ACHN (cell line): ENCODE measurements at regions not wholly inside any gene's neighbourhood (a gene's known extent, or its start where the extent isn't known, plus 50 kb on each side); places are given as distances from the start of the nearest gene placed in this dataset.

Source experiments
- DNase-seq: peaks from one replicate; pipeline ENCODE4 v3.0.0-alpha.2; 2015
- in situ Hi-C: cut with HindIII; loops from 2 replicates; pipeline ENCODE4 v1.10.0; 2017; ENCODE audit warnings: low sequenced_read_pairs, low pct_ligation_motif_present, low pct_unique_long_range_greater_than_20kb

DNA sequence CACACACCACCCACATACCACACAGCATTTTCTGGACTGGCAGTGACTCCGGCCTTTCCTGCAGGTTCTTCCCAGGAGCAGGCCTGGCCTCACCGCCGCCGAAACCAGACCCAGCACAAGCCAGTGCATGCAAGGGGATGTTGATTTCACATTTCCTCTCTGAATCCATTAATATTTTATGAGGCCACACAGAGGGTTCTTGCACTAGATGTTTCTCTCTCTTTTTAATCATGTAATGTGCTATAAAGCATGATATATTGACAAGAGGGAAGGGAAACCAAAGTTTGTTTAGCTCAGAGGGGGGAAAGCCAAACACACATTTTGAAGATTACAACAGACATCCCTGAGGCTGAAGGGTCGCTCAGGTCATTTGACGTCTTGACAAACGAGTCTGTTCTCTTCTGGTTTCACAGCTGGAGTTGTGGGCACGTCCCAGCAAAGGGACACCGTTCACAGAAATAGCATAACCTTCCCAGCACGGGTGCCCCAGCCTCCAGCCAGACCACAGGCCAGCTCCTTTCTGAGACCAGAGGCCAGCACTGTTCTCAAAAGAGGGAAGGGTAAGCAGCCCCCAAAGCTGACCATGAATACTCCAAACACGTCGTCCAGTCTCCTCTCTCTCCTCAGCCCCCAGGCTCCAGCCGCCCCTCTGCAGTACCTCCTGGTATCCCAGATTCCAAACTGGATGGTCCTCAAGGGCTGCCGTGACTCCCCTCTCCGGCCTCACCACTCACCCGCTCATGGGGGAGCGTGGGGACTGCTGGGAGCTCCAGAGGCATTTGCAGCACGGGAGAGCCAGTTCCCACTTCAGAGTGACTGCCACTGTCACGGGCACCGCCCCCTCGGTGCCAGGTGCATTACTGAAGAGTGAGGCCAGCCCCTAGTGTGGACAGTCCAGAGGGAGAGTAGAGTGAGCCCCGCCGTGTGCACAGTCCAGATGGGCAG lies 340.3 kb upstream of the SALL3 start:
- in situ Hi-C loops, result no loop called here
- DNase-seq, result no peak

DNA sequence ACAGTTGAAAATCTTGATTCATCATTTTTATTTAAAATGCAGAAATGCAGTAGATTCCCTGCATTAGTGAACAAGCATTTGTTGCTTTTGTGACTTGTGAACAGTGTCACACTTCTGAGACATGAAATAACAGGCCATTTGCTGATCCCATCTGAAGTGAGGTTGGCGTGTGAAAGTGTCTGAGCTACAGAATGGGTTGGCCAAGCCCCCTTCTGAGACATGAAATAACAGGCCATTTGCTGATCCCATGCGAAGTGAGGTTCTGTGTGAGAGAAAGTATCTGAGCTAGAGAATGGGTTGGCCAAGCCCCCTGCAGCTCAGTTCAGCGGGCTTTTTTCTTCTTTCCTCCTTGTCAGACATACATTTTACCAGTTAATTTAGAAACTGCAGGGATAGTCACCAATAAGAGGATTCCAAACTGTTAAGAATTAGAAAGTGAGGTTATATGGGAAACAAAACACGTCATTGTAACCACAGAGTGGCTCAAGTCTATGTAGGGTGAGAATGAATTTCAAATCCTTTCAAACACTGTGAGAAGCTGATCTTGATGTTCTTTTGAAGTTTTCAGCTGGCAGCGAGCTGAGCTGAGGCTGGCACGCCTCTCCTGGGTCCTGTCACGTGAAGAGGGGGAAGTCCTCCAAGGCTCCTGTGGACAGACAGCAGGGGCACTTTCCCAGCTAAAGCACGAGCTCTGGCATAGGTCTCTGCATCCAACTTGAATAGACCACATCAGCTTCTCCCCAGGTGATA lies 339.2 kb upstream of the SALL3 start:
- DNase-seq, result no peak

DNA sequence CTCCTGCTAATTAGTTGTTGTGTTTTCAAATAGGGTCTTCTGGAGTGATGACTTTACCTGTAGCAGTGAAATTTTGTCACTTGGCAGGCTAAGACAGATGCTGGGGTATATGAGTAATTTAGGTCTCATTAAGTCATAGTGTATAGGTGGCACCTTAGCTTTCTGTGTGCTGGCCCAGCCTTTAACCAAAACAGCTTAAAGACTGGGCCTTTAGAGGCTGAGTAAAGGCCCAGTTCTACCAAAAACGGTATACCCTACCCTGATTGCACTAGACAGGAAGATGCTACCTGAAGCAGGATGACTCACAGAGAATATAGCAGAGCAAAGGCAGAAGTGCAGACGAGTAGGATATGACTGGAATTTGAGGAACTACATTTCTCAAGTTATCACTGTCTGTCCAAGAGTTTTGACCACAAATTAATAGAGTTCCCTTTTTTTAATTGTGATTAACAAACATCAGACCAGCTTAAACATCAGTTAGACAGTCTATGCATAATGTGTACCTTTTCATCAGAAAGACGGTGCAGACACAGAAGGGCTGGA lies 337.9 kb upstream of the SALL3 start:
- in situ Hi-C loops, result no loop called here
- DNase-seq, result no peak

More for the DNA sequence above, 339.2 kb upstream of the SALL3 start:
- in situ Hi-C loops, result no loop called here

DNA sequence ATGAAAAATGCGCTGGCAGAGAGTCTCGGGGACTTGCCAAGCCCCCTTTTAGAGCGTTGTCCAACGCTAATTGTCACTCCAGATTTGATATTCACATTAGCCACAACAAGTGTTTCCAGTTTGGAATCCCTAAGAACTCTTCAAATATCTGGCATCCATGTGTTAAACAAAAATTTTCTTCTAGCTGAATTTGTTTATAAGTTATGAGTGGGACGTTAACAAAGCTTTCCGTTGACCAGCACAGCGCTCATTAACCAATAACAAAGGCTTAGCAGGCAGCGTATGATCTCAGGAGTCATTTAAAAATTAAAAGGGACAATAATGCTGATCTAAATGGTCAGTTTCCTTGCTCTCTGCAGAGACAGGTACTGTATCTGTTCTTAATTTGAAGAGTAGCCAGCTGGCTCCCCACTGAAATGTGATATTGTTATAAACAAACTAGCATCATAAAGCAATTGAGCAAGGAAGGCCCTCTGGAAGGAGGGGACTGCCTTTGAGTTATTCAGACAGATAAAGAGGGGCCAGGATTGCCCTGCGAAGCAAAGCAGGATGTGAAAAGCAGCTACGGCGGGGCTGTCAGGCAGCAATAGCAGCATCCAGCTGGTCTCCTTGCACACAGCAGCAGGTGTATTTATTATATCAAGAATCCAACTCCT lies 337.2 kb upstream of the SALL3 start:
- in situ Hi-C loops, result no loop called here
- DNase-seq, result no peak

DNA sequence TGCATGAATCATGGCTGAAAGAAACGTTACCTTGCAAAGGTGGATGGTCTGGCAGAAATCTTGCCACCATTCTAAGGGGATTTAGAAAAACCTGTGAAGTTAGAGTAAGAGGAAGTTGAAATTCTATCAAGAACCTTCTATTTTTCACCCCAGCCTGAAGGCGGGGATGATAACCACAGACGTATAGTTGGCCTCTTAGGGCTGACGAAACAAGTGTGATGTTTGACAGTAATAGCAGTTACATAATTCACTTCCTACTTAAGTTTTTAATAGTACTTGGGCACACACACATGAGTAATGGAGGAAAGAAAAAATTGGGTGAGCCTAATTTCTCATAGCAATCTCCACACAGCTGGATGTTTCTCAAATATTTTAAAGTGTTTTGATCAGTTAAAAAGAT lies 336.6 kb upstream of the SALL3 start:
- in situ Hi-C loops, result no loop called here
- no peak for DNase-seq

DNA sequence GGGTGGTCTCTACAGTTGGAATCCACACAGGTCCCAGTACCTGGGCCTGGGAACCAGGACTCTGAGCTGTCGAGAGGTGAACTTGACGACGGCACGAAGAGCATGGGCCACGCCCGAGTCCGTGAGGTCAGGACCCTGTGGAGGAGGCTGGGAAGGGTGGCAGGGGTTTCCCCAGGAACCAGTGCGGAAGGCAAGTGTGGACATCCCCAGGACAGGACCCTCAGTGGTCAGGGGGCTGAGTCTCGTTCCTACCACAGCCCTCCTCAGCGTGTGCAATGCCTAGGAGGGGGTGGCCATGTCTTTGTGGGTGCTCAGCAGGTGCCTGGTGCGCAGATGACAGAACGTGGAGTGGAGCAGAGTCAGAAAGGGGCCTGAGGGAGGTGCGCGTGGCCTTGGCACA lies 335.6 kb upstream of the SALL3 start:
- in situ Hi-C loops, result no loop called here
- no peak for DNase-seq

DNA sequence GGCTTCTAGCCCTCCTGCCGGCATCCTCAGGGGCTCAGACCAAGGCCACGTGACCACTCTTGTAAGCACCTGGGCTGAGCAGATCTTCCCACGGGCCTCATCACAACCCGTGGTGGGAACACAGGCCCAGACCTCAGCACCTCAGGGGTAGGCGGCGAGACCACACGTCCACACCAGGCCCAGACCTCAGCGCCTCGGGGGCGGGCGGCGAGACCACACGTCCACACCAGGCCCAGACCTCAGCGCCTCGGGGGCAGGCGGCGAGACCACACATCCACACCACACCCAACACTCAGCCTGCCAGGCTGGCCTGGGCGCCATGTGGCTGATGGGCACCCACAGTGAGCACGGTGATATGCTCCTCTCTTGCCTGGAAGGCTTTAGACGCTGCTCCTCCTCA lies 334.4 kb upstream of the SALL3 start:
- in situ Hi-C loops, result no loop called here
- DNase-seq, result no peak

DNA sequence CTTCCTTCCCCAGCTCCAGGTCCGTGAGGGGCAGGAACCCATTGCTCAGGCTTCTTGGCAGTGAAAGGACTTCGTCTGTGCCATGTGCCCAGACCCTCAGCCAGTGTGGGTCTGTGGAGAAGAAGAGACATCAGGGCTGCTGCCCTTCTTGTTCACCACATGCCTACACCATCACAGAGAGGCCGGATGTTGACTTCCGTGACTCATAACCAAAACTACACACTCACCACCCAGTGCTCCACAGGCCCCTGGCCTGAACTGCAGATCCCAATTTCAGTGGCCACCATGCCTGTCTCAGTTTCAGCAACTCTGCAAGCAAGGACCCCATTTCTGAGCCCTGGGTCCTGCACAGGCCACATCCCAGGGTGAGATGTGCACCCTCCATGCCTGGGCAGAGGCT lies 332.6 kb upstream of the SALL3 start:
- DNase-seq, result no peak
- in situ Hi-C loops, result no loop called here

DNA sequence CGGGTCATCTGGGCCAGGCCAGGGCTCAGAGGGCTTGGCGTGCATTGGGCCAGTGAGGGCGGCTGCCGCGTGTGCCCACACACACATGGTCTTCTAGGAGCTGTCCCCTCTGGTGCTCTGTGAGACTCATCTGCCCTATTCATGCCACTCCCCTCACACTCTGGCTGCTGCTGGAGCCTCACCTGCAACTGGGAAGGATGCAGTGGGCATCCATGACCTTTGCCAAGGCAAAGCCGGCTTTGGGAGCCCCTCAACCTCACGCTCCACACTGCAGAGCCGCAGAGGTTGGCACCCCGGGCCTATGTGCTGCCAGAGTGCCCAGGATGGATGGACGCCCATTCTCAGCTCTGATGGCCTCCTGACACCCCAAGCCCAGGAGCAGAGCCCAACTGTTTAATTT lies 330.2 kb upstream of the SALL3 start:
- DNase-seq, result no peak
- in situ Hi-C loops, result no loop called here

DNA sequence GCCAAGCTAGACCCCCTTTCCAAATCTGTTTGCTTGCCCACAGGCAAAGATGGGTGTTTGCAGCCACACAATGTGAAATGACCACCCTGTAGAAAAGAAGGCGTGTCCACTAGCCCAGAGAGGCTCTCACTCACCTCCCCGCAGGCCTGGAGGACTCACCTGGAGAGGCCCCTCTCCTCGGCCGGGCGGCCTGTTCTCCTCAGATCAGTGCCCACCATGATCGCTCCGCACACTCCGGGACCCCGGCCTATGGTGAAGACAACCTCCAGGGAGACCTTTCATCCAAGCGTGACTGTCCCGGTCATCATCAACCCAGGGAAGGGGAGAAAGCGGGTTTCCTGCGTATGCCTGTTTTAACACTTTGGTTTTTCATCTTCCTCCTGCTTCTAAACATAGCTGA lies 328.7 kb upstream of the SALL3 start:
- in situ Hi-C loops, result no loop called here
- DNase-seq, result no peak

DNA sequence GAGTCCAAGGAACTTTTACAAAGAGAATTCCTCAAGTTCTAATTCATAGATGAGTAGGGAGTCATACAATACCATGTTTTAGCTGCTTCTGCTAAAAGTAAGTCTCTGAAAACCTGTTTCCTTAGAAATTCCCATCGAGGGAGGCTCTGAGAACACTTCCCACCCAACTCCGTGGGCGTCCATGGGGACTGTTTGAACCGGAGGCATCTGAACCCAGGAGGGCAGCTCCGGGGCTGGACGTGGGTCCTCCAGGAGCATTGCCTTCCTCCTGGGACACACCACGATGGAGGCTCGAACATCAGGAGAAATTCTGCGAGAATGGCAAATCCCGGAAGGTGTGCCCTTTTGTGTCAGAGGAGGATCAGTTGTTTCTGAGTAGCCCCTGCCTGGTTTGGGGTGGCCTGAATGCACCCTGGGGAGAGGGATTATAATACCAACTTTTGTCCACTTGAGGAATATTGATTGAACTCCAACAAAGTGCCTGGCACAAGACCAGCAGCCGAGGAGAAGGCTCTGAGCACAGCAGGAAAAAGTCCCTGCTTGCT lies 327.5 kb upstream of the SALL3 start:
- in situ Hi-C loops, result no loop called here
- no peak for DNase-seq

DNA sequence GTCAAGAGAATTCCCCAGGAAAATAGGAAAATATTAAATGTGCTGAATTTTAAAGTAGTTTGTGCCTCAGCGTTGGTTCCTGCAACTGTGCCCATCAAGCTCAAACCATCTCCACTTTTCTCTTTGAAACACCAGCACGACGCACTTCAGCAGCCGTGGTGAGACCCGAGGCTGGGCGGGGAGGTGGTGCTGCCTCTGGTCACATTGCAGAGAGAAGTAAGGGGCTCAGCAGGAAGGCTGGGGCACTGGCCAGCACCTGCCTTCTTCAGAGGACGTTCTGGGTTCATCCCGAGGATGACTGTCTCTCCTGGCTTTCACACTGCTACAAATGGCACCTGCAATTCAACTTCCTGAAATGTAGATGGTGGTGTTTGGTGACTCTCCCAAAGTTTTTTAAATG lies 323.7 kb upstream of the SALL3 start:
- in situ Hi-C loops, result no loop called here
- no peak for DNase-seq

DNA sequence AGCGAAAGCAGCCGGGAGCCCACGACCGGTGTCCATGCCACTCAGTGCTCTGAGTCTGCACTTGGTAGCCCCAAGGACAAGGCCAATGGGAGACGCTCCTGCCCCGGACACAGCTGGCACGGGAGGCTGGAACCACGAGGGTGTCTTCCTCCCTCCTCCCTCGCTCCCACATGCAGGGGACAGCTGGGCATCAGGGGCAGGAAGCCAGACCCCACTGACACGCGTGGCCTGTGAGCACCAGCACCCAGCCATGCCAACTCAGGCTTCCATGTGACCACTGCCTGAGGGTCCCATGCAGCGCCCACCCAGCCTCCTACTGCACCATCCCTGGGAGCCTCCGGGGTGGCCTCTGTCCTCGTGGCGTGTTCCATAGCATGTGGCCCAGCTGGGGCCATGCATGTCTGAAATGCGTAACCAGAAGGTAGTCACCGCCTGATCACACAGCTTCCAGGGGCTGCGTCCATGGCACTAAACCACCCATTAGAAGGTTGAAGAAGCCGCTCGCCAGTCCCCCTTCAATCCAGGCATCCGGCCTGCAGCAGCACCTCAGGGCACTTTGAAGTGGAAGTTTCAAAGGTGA lies 323.2 kb upstream of the SALL3 start:
- in situ Hi-C loops, result no loop called here
- DNase-seq, result no peak

DNA sequence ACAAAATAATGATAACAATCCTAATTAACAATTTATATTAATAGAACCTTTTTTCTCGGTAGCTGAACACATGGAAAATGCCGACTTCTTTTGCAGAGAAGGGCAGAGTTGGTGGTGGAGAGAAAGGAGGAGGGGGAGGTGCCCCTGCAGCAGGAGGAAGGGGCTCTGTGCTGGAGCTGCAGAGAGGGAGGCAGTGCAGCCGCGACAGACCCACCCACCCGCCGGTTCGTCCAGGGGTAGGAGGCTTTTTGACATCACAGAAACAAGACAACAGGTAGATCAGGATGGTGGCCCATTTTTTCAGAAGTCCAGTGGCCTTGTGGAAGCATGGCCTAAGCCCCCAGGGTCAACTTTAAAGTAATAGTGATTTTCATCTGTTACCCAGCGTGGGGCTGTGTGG lies 321.1 kb upstream of the SALL3 start:
- in situ Hi-C loops, result no loop called here
- no peak for DNase-seq

DNA sequence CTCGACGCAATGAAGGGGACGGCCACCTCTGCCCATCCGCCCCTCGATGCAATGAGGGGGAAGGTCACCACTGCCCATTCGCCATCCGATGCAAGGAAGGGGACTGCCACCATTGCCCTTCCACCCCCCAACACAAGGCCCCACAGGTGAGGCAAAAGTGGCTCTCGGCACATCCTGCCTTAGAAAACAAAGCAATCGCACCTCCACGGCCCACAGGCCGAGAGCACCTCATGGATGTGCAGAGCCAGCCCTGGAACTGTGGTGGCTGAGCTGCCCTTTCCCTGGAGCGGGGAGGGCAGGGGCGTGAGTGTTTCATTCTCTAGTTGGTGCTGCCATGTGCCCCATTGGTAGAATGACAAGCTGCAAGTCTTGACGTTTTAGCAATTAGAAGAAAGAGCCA lies 320.6 kb upstream of the SALL3 start:
- no peak for DNase-seq
- in situ Hi-C loops, result no loop called here

DNA sequence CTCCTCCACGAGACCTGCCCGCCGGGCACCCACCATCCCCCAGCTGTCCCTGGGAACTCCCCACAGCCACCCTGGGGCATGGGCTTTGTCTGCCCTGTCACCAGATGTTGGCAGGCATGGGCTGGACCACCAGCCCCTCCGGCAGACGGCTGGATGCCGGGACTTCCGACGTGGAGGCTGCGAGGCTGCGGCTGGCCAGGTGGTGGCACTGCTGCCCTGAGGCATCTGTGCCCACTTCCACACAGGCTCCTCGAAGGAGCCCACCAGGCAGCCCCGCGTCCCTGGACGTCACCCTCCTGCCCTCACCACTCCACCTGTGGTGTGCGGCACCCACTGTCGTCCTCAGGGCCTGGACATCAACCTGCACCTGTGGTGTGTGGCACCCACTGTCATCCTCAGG lies 319.9 kb upstream of the SALL3 start:
- in situ Hi-C loops, result no loop called here
- no peak for DNase-seq

DNA sequence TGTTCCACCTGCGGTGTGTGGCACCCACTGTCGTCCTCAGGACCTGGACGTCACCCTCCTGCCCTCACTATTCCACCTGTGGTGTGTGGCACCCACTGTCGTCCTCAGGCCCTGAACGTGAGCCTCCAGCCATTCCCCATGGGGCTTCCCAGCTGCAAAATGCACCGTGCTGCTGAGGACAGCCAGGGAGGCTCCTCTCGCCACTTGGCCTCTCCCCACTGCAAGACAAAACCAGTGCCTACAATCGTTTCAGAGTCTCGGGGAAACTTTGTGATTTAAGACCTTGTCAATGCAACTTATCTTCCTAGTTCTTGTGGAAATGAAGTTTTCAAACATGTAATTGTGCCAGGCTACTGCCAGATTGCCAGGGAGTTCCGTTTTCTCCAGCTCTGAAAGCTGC lies 319.3 kb upstream of the SALL3 start:
- in situ Hi-C loops, result no loop called here
- no peak for DNase-seq

DNA sequence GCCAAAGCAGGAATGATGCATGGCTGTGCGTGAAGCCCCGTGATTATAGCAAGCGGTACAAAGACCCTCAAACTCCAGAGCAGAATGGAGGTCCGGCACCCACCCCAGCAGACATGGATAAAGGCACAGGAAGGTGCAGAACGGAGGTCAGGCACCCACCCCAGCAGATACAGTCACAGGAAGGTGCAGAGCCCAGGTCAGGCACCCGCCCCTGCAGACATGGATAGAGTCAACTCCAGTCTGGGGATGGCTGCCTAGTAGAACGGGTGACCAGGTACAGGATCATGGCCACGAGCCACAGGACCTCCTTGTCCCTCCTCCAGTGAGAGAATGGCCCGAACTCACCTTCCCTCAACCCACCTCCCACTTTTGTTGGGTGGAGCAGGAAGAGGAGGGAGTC lies 318.3 kb upstream of the SALL3 start:
- in situ Hi-C loops, result no loop called here
- DNase-seq, result no peak

DNA sequence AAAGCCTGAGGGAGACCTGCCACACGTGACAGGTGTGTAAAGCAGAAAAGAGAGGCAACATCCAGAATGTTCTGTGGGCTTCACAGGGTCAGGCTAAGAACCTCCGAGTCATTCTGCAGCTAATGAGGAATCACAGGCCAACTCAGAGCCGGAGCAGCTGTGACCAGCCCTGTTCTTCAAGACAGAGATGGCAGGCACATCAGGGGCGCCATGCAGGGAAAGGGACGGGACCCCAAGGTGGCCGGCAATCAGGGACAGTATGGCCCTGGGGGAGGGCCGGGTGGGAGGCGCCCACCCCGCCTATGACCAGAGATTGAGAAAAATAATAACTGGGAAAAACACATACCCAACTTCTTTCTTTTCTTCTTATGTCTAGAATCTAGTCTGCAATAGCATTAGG lies 316.7 kb upstream of the SALL3 start:
- in situ Hi-C loops, result no loop called here
- no peak for DNase-seq
